SK-N-SH (cell line): ENCODE measurements at regions not wholly inside any gene's neighbourhood (a gene's known extent, or its start where the extent isn't known, plus 50 kb on each side); places are given as distances from the start of the nearest gene placed in this dataset.

Source experiments
- CTCF ChIP-seq: fragments of 200-600 bp; sonication (generic); IDR thresholded peaks from 2 replicates; pipeline ENCODE4 v1.6.1; 2017; ENCODE audit warnings: antibody characterized with exemption, mild to moderate bottlenecking, moderate library complexity
- ELF1 ChIP-seq: IDR thresholded peaks from 2 replicates; pipeline ENCODE4 v1.4.0; 2012
- EZH2phosphoT487 ChIP-seq: fragments of 200-600 bp; sonication (generic); IDR thresholded peaks from 2 replicates; pipeline ENCODE4 v1.6.1; 2017; ENCODE audit warnings: low read depth, mixed run types, mild to moderate bottlenecking, antibody characterized with exemption, moderate library complexity, borderline replicate concordance
- FOSL2 ChIP-seq: IDR thresholded peaks from 2 replicates; pipeline ENCODE4 v1.4.0; 2012; ENCODE audit warnings: low read depth, mild to moderate bottlenecking, moderate library complexity, borderline replicate concordance
- FOXJ3 ChIP-seq: sonication (generic); formaldehyde crosslinking; IDR thresholded peaks from 2 replicates; pipeline ENCODE4 v1.5.1; 2020; ENCODE audit warnings: mild to moderate bottlenecking, missing genetic modification reagents
- MAX ChIP-seq: IDR thresholded peaks from 2 replicates; pipeline ENCODE4 v1.4.0; 2012; ENCODE audit warnings: low read depth
- POLR2AphosphoS5 ChIP-seq: IDR thresholded peaks from 2 replicates; pipeline ENCODE4 v1.6.1; 2012; ENCODE audit warnings: low read depth, low read length
- RAD21 ChIP-seq: IDR thresholded peaks from 2 replicates; pipeline ENCODE4 v1.6.1; 2012; ENCODE audit warnings: mild to moderate bottlenecking, low read length
- RXRA ChIP-seq: IDR thresholded peaks from 2 replicates; pipeline ENCODE4 v1.4.0; 2012; ENCODE audit warnings: low read depth, mild to moderate bottlenecking, borderline replicate concordance
- SIN3A ChIP-seq: IDR thresholded peaks from 2 replicates; pipeline ENCODE4 v1.6.1; 2012; ENCODE audit warnings: low read depth, mild to moderate bottlenecking, low read length, moderate library complexity, borderline replicate concordance
- SMC3 ChIP-seq: IDR thresholded peaks from 2 replicates; pipeline ENCODE4 v1.6.1; 2012; ENCODE audit warnings: low read depth, low read length, improper control_type of control experiment
- TCF12 ChIP-seq: IDR thresholded peaks from 2 replicates; pipeline ENCODE4 v1.4.0; 2012

- TF ChIP-seq MAX = no peak
- no peak for TF ChIP-seq EZH2phosphoT487
- TF ChIP-seq CTCF = no peak
- TF ChIP-seq SIN3A = no peak
- no peak for TF ChIP-seq TCF12
- no peak for TF ChIP-seq POLR2AphosphoS5
- no peak for TF ChIP-seq RXRA
- TF ChIP-seq ELF1 = no peak
- no peak for TF ChIP-seq FOXJ3 (CRISPR knock-in tag)
- no peak for TF ChIP-seq SMC3
- TF ChIP-seq RAD21 = no peak
- no peak for TF ChIP-seq FOSL2
Measured at GRCh38 chr4:187477224-187477623, 518.3 kb upstream of the ZFP42 start.
